DND-41 (cell line): ENCODE measurements at regions not wholly inside any gene's neighbourhood (a gene's known extent, or its start where the extent isn't known, plus 50 kb on each side); places are given as distances from the start of the nearest gene placed in this dataset.

Experiments
- EZH2 ChIP-seq: IDR thresholded peaks from 3 replicates; pipeline ENCODE4 v1.6.1; 2012; ENCODE audit warnings: borderline replicate concordance, low read depth, mild to moderate bottlenecking, moderate library complexity, low read length, inconsistent platforms; ENCODE audit not compliant: severe bottlenecking
- TF ChIP-seq, protein P1 (sequence below): IDR thresholded peaks from 2 replicates; pipeline ENCODE4 v1.5.1; 2012; ENCODE audit warnings: borderline replicate concordance, low read length, moderate library complexity, mild to moderate bottlenecking; ENCODE audit not compliant: poor library complexity, severe bottlenecking; ENCODE audit errors: extremely low read depth

- TF ChIP-seq, protein P1, sequence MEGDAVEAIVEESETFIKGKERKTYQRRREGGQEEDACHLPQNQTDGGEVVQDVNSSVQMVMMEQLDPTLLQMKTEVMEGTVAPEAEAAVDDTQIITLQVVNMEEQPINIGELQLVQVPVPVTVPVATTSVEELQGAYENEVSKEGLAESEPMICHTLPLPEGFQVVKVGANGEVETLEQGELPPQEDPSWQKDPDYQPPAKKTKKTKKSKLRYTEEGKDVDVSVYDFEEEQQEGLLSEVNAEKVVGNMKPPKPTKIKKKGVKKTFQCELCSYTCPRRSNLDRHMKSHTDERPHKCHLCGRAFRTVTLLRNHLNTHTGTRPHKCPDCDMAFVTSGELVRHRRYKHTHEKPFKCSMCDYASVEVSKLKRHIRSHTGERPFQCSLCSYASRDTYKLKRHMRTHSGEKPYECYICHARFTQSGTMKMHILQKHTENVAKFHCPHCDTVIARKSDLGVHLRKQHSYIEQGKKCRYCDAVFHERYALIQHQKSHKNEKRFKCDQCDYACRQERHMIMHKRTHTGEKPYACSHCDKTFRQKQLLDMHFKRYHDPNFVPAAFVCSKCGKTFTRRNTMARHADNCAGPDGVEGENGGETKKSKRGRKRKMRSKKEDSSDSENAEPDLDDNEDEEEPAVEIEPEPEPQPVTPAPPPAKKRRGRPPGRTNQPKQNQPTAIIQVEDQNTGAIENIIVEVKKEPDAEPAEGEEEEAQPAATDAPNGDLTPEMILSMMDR = no peak
- TF ChIP-seq EZH2 = no peak
Observed at GRCh38 chr10:131480066-131480465, 168.5 kb upstream of the TCERG1L start.
